HEK293 (cell line): ENCODE measurements at regions not wholly inside any gene's neighbourhood (a gene's known extent, or its start where the extent isn't known, plus 50 kb on each side); places are given as distances from the start of the nearest gene placed in this dataset.

Source experiments
- AEBP2 ChIP-seq: fragments of 450-650 bp; formaldehyde crosslinking; IDR thresholded peaks from 2 replicates; pipeline ENCODE4 v1.5.1; 2016; ENCODE audit warnings: missing biosample characterization, missing genetic modification characterization, borderline replicate concordance
- HOXC10 ChIP-seq: sonication (generic); formaldehyde crosslinking; IDR thresholded peaks from 2 replicates; pipeline ENCODE4 v1.8.1; 2023; ENCODE audit warnings: mild to moderate bottlenecking, missing genetic modification reagents
- KLF7 ChIP-seq: fragments of 450-650 bp; formaldehyde crosslinking; IDR thresholded peaks from 2 replicates; pipeline ENCODE4 v1.5.1; 2016; ENCODE audit warnings: missing biosample characterization, missing genetic modification characterization, borderline replicate concordance
- MYNN ChIP-seq: fragments of 450-650 bp; formaldehyde crosslinking; IDR thresholded peaks from 2 replicates; pipeline ENCODE4 v1.5.1; 2016; ENCODE audit warnings: missing biosample characterization, missing genetic modification characterization, borderline replicate concordance
- ZNF138 ChIP-seq: fragments of 450-650 bp; formaldehyde crosslinking; IDR thresholded peaks from 2 replicates; pipeline ENCODE4 v1.5.1; 2016; ENCODE audit warnings: missing biosample characterization, missing genetic modification characterization, borderline replicate concordance
- ZNF157 ChIP-seq: fragments of 450-650 bp; formaldehyde crosslinking; IDR thresholded peaks from 2 replicates; pipeline ENCODE4 v1.5.1; 2016; ENCODE audit warnings: missing biosample characterization, missing genetic modification characterization
- ZNF274 ChIP-seq, 2 experiments: fragments of 200-500 bp in 1 of 2; fragments of 450-650 bp in 1 of 2; sonication (Bioruptor generic) in 1 of 2; formaldehyde crosslinking in 1 of 2; IDR thresholded peaks; 2 replicates each; pipeline versions ENCODE4 v1.5.1 to v1.6.1; 2014 to 2016; ENCODE audit warnings: borderline replicate concordance in 1 of 2, inconsistent platforms in 1 of 2, low read length in 1 of 2, missing biosample characterization in 1 of 2, missing genetic modification characterization in 1 of 2
- ZNF654 ChIP-seq: fragments of 450-650 bp; formaldehyde crosslinking; IDR thresholded peaks from 2 replicates; pipeline ENCODE4 v1.5.1; 2016; ENCODE audit warnings: low read depth, missing biosample characterization, missing genetic modification characterization
- TF ChIP-seq, protein P1 (sequence below): fragments of 450-650 bp; formaldehyde crosslinking; IDR thresholded peaks from 2 replicates; pipeline ENCODE4 v1.5.1; 2016; ENCODE audit warnings: missing biosample characterization, missing genetic modification characterization
- TF ChIP-seq, protein P2 (sequence below): fragments of 450-650 bp; formaldehyde crosslinking; IDR thresholded peaks from 2 replicates; pipeline ENCODE4 v1.5.1; 2016; ENCODE audit warnings: missing biosample characterization, missing genetic modification characterization
- TF ChIP-seq, protein P3 (sequence below): fragments of 450-650 bp; formaldehyde crosslinking; IDR thresholded peaks from 2 replicates; pipeline ENCODE4 v1.5.1; 2016; ENCODE audit warnings: missing biosample characterization, missing genetic modification characterization

DNA sequence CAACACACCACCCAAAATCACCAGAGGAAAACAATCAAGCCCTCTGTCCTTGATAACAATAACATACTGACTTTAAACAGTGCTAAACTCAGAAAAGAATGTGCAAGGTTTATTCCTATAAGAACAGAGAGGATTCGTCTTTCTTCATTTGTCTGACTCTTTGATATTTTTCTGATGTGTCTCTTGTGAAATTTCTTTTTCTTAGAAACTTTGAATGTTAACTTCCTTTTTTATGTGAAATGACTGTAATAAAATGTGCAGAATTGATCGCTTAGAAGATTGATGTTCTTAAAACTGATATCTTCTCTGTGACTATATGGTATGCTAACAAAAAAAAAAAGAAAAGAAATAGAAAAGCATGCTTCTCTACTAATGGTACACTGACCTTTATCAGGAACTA, 947.4 kb upstream of the CITED2 start:
- TF ChIP-seq, protein P1, sequence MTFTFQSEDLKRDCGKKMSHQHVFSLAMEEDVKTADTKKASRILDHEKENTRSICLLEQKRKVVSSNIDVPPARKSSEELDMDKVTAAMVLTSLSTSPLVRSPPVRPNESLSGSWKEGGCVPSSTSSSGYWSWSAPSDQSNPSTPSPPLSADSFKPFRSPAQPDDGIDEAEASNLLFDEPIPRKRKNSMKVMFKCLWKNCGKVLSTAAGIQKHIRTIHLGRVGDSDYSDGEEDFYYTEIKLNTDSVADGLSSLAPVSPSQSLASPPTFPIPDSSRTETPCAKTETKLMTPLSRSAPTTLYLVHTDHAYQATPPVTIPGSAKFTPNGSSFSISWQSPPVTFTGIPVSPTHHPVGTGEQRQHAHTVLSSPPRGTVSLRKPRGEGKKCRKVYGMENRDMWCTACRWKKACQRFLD (tag by site-specific recombination) = no peak
- TF ChIP-seq, protein P2, sequence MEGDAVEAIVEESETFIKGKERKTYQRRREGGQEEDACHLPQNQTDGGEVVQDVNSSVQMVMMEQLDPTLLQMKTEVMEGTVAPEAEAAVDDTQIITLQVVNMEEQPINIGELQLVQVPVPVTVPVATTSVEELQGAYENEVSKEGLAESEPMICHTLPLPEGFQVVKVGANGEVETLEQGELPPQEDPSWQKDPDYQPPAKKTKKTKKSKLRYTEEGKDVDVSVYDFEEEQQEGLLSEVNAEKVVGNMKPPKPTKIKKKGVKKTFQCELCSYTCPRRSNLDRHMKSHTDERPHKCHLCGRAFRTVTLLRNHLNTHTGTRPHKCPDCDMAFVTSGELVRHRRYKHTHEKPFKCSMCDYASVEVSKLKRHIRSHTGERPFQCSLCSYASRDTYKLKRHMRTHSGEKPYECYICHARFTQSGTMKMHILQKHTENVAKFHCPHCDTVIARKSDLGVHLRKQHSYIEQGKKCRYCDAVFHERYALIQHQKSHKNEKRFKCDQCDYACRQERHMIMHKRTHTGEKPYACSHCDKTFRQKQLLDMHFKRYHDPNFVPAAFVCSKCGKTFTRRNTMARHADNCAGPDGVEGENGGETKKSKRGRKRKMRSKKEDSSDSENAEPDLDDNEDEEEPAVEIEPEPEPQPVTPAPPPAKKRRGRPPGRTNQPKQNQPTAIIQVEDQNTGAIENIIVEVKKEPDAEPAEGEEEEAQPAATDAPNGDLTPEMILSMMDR (tag by site-specific recombination) = no peak
- TF ChIP-seq HOXC10 (CRISPR knock-in tag) = no peak
- TF ChIP-seq, protein P3, sequence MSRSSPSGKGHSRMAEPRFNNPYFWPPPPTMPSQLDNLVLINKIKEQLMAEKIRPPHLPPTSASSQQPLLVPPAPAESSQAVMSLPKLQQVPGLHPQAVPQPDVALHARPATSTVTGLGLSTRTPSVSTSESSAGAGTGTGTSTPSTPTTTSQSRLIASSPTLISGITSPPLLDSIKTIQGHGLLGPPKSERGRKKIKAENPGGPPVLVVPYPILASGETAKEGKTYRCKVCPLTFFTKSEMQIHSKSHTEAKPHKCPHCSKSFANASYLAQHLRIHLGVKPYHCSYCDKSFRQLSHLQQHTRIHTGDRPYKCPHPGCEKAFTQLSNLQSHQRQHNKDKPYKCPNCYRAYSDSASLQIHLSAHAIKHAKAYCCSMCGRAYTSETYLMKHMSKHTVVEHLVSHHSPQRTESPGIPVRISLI (tag by site-specific recombination) = no peak
- no peak for TF ChIP-seq KLF7
- TF ChIP-seq ZNF274 (IDR thresholded peaks at IDR 0.05; ENCODE audit: low read length) = no peak
- no peak for TF ChIP-seq ZNF274 (tag by site-specific recombination; IDR thresholded peaks at IDR 0.05; ENCODE audit: borderline replicate concordance)
- TF ChIP-seq AEBP2 = no peak
- no peak for TF ChIP-seq ZNF157 (tag by site-specific recombination)
- TF ChIP-seq ZNF654 (tag by site-specific recombination) = no peak
- TF ChIP-seq ZNF138 (tag by site-specific recombination) = no peak
- TF ChIP-seq MYNN (tag by site-specific recombination) = no peak
